Stimulated activated CD8-positive, alpha-beta memory T cell treated with anti-CD3 and anti-CD28 coated beads, Interleukin-4, amount 100 ng/mL, for 4 hours (primary cell): ENCODE measurements at regions not wholly inside any gene's neighbourhood (a gene's known extent, or its start where the extent isn't known, plus 50 kb on each side); places are given as distances from the start of the nearest gene placed in this dataset.
"Not testable (repeated sequence)": the region's sequence is repeated elsewhere in the genome, so short reads cannot be mapped to it uniquely, and the experiment has no call there.

Experiments
- DNase-seq, 2 donors: peaks; one replicate each; pipeline ENCODE4 v3.0.0-alpha.2; 2020; ENCODE audit warnings: low read depth in 2 of 2, low spot score in 1 of 2

DNA sequence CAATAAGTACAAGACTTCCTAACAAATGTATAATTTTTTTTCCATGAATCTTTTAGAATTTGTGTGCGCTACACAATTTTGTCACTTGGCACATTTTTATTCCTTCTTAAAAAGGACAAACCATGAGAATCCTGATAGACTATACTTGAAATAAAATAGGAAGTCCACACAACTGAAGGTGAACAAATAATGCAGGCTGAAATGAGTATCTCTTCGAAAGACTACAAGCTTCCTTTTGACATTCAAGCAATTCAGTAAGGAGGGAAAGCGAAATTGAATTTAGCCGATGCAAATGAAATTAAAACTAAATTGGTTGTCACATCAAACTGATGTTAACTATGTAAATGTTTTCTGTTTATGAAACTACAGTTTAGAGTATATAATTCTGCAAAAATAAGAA is 374.4 kb upstream of the CCNH start:
- no peak for DNase-seq

DNA sequence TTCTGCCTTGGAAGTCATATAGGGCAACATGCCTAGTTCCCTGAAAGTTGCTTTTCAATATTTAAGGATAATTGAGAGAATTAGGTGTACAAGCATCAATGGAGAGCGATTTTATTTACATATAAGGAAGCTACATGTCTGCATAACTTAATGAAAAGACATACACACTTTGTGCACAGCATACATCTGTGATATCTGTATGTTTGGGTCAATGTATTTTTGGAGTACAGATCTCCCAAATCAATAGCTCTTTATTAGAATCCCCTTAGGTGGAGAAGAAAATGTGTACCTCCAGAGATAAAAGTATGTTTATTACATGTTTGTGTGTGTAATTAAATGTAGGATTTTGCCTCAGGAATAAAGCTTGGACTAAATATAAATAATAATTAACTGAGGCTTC is 373.7 kb upstream of the CCNH start:
- no peak for DNase-seq

DNA sequence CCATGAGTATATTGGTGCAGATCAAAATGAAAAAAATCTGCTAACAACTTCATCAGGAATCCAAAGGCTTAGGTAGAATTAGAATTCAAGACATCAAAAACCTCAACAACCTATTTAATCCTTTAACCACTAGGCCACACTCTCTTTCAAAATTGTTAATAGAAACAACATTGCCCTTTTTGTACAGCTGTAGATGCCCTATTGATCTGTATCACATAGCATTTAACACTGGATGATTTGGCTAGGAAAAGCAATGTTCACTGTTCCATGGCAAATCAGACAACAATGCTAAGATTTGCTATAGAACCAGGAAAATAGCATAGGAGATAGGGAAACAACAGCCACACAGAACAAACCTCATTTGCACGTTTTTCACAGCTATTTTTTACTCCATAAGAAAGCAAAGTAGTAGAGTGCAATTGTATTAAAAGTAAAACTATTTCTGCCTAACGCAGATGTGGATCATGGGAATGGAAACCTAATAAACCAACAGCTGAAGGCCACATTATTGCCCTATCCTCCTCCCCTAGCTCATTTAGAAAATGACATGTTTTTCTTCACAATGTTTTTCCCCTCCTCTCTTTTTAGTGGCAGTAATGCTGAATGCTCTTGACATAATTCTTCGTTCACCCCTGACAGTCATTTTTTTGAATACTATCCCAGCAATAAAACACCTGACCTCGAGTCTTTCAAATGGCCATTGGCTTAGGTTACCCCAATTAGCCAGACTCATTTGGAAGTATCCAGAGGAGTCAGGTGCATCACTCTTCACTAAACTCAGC is 373.0 kb upstream of the CCNH start:
- DNase-seq: no peak

DNA sequence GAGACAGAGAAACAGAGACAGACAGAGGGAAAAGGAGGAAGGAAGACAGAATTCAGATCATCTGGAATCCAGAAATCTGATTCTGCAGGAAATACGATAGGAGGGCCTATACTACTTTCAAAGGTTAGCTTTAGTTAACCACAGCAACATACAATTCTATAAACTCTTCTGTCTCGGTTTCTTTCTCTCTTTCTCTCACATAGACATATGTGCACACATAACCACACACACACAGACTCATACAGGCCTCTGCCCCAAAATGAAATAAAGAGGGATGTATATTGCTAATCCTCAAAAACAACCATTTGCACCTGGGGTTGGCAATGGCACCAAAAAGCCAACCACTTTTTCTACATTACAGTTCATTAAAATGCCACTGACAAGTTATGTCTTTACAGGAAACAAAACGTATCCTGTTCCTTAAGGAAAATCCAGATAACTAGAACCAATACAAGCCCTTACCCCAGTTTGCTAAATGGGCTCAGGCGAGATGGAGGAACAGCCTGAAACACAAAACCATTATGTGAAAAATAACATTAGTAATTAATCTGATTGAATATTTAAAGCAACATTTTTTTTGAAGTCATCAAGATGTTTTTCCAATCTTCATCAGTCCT is 372.3 kb upstream of the CCNH start:
- DNase-seq: no peak

DNA sequence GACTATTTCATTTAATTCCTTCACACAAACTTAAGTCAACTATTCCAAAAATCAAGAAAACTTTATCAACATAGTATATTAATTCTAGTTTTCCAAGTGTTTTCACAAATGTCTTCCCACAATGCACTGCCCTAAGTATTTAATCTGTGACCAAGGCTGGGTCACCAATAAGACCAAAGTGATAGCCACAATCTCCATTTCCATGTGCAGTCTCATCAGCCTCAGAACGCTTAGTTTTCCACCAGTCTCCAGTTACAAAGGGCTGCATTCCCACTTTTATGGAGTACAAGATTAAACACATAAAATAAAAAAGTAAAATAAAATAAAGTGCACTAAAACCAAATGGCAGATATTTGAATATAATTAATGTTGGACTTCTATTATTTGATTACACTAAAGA is 371.6 kb upstream of the CCNH start:
- no peak for DNase-seq

DNA sequence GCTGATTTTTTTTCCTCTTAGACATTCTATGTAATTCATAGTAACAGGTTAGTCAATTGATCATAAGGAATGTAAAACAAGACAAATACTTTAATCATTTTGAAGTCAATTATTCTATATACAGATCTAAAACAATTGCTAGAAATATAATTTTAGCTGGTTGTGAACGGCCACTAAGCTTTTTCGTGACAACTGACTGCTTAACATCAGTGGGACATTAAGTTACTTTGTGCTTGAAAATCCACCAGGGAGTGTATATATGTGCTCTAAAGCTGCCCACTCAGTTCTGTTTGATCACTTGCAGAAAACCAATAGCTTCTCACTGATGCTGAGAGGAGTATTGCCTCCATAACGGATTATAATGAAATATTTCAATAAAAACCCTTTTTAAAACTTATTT is 370.2 kb upstream of the CCNH start:
- DNase-seq: no peak

DNA sequence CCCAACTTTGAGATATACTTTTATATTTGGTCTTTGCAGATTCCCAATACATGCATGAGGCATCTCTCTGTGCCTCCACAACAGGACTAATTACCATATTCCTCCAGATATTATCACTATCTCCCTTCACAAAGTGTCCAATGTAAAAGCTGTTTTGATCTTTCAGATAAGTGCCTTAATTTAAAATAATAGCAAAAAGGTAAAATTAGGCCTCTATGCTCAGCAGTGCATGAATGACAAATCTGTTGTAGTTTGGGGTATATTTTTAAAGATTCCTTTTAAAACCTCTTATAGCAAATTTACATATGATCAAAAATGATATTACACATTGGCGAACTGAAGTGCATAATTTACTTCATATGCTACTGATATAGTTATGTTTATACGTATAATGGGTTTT is 369.2 kb upstream of the CCNH start:
- no peak for DNase-seq

DNA sequence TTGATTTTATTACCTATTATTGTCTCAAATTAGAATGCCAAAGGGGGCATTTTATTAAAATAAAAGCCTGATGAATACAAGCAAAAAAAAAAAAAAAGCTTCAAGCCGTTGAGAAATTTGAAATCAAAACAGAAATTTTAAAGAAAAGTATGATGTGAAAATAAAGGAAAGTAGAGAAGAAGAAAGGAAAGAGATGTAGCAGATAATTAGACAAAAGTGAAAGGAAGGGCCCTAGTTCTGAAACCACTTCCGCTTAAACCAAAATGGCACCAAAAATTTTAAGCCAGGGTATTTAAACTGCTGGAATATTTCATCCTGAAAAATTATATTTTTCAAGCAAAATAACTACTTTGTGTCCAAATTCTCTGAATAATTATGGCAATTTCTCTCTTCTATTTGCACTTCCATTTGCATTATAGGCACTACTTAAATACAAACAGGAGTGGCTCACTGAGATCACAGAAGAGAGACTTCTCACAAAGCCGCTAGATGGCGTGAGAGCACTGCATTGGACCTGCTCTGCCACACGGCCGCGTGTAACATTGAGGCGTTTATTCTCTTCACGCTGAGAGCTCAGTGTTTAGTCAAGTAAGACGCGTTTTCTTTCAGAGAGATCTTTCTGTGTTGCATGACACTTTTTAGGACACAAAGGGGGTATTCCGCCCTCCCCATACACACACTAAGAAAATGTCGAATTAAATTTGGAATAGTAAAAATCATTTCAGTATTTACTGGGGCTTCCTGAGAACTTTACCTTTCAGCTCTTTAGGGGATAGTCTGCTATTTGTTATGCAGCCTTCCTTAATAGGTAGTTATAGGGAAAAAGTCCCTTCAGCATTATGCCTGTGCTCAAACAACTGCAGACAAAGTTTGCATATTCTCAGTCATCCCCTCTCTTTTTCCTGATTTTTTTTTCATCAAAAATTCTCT is 368.4 kb upstream of the CCNH start:
- DNase-seq: peak; percentile 37 to 41

DNA sequence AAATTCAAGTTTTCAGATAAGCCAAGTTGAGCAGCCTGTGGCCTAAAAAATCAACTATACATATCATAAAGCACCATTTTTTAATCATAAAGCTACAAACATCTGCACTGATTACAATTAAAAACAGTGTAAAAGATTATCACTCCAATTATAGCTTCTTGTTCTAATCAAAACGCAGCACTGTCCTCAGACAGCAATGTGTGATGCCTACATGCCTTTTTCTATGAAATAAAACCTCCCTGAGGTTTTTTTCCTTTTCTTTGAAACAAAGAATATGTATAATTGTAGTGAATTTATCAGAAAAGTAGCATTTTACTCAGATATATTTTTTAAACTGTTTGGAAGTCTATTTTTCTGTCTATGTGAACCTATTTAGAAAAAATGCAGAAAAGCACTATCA is 366.1 kb upstream of the CCNH start:
- DNase-seq: no peak

DNA sequence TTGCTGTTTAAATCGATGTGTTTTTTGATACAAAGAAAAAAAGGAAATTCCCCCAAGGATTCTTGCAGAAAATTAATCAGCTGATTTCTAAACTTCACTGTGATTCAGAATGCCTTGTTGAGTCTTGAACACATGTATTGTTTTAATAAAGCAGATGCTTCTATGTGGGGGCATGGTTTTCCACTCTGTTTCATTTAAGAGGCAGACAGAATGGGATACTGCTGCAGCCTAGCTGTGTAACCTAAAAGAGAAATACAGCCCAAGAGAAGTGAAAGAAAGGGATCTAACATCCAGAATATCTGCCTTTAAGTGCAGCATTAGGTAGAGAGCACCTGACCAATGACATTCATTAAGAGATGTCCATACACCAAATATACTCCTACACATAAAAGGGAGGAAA is 365.1 kb upstream of the CCNH start:
- no peak for DNase-seq

DNA sequence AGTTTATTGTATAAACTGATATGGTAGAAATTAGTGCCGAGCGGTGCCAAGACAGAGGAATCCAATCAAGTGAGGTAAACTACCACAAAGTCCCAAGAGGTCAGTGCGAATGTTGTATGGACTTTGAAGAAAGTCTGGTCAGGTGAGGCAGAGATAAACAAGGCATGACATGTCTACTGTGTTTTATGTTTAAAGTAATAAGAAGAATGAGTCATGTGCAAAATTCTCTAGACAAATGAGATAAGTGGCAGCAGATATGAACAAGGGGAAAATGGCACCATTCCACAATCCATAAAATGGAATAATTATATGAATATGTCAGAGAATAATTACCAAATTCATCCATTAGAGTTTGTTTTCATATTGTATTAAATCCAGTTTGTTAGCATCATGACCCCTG is 364.1 kb upstream of the CCNH start:
- no peak for DNase-seq

DNA sequence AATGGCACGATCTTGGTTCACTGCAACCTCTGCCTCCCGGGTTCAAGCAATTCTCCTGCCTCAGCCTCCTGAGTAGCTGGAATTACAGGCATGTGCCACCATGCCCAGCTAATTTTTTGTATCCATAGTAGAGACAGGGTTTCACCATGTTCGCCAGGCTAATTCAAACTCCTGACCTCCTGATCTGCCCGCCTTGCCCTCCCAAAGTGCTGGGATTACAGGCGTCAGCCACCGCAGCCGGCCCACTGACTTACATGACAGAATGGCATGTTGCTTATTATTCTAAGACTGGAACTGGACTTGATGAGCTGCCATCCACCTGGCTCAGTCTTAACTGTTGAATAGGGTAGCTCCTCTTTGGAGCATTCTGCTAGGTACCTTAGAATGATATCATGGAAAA is 363.6 kb upstream of the CCNH start:
- DNase-seq: not testable (repeated sequence)

DNA sequence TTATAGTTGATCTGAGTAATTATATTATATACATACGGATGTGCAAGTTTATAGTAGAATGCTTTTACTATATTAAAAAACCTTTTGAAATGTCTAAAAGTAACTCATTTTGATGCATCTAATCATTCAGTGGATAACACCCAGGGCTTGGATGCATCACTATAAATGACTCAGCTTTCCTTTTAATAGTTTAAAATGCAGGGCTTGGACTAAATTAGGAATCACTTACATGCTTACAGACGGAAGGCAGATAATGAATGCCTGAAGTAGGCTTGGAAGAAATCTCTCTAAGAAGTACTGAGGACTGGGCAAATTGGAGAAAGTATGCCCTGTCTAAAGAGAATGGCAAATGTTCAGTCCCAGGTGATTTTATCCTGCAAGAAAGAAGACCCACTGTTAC is 362.5 kb upstream of the CCNH start:
- no peak for DNase-seq

DNA sequence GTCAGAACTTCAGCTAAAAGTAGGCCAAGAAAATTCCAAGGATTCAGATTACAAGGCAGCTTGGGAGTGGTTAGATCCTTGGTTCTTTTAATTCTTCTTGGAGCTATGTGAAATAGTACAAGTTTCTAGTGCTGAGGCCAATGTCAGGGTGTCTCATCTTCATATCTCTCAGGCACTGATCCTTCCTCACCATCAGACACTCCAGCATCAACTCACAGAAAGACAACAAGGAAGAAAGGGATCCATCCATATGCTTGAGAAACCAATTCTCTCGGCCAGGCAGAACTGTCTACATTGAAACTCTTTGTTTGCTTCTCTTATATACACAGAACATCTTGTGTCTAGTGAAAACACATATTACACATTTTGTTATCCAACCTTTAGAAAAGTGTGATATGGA is 362.1 kb upstream of the CCNH start:
- no peak for DNase-seq

DNA sequence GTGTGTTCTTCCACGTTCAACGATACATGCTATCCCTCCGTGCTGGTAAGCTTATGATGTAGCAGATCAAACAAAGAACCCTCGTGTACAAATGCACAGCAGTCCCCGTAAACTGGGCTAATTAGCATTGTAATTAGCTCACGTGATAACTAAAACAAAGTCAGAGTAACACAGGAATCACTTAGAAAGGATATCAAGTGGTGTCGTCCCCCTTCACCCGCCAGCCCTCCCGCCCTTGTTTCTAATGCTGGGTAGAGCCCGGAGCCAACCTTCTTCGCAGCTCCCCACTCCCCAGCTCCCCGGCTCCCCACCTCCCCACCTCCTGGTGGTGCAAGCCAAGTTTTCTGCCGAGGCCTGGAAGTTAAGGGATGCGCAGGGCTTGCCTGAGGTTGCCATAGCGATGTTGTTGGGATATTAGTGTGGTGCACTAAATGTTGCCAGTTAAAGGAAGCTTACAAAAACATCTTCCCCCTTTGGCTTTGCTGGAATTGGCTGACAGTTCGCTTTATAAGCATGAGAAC is 357.9 kb upstream of the CCNH start:
- no peak for DNase-seq

DNA sequence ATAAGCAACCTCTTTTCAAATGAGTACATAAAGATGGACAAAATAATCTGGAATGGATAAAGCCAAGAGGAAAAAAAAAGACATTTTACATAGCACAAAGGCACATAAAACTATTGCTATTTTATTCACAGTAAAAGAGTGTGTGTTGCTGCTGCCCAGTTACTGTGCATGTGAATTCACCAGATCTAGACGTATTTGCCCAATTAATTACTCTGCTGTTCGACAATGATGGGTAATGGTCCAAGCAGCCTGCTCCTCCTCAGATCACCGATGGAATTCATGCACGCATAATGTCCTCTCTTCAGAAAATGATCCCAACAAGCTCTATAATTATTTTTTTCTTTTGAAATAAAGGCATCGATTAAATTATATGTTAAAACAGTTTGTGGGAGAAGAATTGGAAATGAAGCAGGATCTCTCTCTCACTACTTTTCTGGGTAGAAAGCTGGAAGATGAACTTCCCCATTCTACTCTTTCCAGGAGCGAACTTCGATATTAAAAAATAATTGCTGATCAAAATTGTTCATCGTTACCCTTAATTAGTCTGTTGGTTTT is 357.4 kb upstream of the CCNH start:
- no peak for DNase-seq

DNA sequence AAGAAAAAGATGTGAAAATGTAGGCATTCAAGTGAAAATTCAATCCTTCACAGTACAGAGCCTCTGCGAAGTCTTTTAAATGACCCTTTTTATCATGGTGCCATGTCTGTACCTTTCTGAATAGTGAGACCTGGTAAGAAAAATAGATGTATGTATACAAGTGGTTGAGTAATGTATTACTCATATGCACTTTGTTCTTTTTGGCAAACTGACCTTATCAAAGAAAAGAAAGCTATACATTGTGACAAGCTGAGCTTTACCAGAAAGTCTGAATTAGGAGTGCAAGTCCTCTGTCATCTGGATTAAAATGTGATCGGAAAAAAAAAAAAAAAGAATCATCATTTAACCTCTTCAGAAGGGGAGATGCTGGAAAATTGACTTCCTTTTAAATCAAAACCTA is 356.4 kb upstream of the CCNH start:
- no peak for DNase-seq

DNA sequence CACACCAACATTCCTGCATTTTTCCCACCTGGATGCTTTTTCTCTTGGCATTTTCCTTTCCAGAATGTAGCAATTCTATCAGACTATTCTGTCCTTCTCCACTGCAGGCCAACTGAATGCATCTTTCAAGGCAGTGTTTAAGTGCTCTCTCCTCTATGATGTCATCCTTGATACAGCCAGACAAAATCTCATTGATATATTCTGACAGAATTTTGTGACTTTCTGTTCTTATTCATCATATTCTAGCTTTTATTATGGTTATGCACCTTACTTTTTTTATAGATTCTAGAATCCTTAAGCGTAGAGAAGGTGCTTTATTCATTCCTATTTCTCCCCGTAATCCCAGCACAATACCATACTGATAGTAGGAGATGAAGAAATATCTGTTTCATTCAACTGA is 355.5 kb upstream of the CCNH start:
- DNase-seq: no peak

DNA sequence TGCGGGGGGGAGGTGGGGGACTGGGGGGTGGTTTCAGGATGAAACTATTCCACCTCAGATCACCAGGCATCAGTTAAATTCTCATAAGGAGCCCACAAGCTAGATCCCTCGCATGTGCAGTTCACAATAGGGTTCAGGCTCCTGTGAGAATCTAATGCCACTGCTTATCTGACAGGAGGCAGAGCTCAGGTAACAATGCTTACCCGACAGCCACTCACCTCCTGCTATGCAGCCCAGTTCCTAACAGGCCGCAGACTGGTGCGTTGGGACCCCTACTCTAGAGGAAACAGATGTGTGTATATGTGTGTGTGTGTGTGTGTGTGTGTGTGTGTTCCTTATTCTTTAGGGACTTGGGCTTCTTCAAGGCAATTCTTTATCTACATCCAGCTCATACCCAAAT is 352.3 kb upstream of the CCNH start:
- no peak for DNase-seq

DNA sequence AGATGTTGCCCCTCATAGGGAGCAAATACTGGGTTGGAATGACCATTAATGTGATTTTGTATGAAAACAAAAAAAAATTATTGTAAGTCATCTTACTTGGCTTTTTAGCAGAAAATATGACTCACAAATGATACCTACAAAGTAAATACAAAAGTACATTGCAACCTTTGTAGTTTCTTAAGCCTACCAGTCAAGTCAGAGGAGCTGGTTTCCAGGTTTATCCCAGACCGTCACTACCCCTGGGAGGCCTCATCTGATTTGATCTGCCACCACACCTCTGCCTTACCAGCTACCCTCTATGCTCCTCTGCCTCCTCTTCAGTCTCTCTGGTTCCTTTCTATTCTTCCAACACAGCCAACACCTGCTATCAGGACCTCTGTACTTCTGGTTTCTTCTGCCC is 349.9 kb upstream of the CCNH start:
- DNase-seq: no peak

DNA sequence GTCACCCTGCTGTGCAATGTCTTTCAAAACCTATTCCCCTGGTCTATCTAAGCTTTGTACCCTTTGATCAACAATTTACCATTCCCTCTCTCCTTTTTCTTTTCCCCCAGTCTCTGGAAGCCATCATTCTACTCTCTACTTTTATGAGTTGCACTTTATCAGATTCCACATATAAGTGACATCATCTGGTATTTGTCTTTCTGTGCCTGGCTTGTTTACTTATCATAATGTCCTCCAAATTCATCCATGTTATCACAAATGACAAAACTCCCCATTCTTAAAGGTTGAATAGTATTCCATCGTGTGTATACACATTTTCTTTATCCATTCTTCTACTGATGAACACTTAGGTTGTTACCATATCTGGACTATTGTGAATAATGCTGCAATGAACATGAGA is 344.2 kb upstream of the CCNH start:
- DNase-seq: no peak

DNA sequence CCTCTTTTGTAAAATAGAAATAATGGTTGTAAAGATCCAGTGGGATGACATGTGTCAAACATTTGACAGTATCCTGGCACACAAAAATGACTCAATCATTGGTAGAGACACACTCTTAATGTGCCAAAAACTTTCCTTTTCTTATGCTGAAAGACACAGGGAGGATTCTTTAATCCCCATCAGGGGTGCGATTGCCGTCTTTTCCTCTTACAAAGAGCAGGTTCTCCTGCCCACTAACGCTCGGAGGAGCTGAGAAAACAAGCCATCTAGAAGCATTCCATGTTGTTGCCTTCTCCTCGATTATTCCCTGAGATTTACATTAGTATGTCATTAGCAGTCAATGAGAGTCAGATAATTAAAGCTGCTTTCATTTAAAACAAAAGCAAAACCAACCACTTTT is 342.6 kb upstream of the CCNH start:
- DNase-seq: no peak
